Hematopoietic multipotent progenitor cell treated with erythropoietin and hydrocortisone succinate and interleukin-3 and kit ligand, for 15 days (in vitro differentiated cells): ENCODE measurements at regions not wholly inside any gene's neighbourhood (a gene's known extent, or its start where the extent isn't known, plus 50 kb on each side); places are given as distances from the start of the nearest gene placed in this dataset.

Experiments
- DNase-seq: peaks from one replicate; pipeline ENCODE4 v3.0.0-alpha.2; 2015; ENCODE audit warnings: low spot score

- DNase-seq = no peak
Measured at GRCh38 chr18:68342039-68342659, 372.8 kb downstream of the TMX3 start.

- DNase-seq = no peak
Measured at GRCh38 chr18:68340606-68341005, 374.3 kb downstream of the TMX3 start.

- no peak for DNase-seq
Measured at GRCh38 chr18:68330658-68331057, 384.2 kb downstream of the TMX3 start.

GRCh38 chr18:68323921-68324320, 391.0 kb downstream of the TMX3 start:
- DNase-seq = no peak

GRCh38 chr18:68316636-68317035, 398.3 kb downstream of the TMX3 start:
- DNase-seq = no peak

- DNase-seq = no peak
Measured at GRCh38 chr18:68314403-68314802, 400.5 kb downstream of the TMX3 start.

GRCh38 chr18:68301441-68301840, 413.5 kb downstream of the TMX3 start:
- DNase-seq = no peak

- no peak for DNase-seq
Measured at GRCh38 chr18:68299906-68300305, 415.0 kb downstream of the TMX3 start.

GRCh38 chr18:68298330-68298729, 416.6 kb downstream of the TMX3 start:
- no peak for DNase-seq

- no peak for DNase-seq
Measured at GRCh38 chr18:68288408-68288807, 426.5 kb downstream of the TMX3 start.

- DNase-seq = no peak
Measured at GRCh38 chr18:68284236-68284780, 430.6 kb downstream of the TMX3 start.

- DNase-seq = no peak
Measured at GRCh38 chr18:68283834-68284233, 431.1 kb downstream of the TMX3 start.

- no peak for DNase-seq
Measured at GRCh38 chr18:68282232-68282631, 432.7 kb downstream of the TMX3 start.

- no peak for DNase-seq
Measured at GRCh38 chr18:68275616-68276015, 439.3 kb downstream of the TMX3 start.

- no peak for DNase-seq
Measured at GRCh38 chr18:68270017-68270416, 444.9 kb downstream of the TMX3 start.

- DNase-seq = no peak
Measured at GRCh38 chr18:68267583-68267982, 447.3 kb downstream of the TMX3 start.

GRCh38 chr18:68263481-68263880, 451.4 kb downstream of the TMX3 start:
- DNase-seq = no peak

- DNase-seq = no peak
Measured at GRCh38 chr18:68262690-68263294, 452.1 kb downstream of the TMX3 start.

- DNase-seq = no peak
Measured at GRCh38 chr18:68256418-68257067, 458.4 kb downstream of the TMX3 start.

- DNase-seq = no peak
Measured at GRCh38 chr18:68244786-68245185, 470.1 kb downstream of the TMX3 start.

GRCh38 chr18:68241881-68242280, 473.0 kb downstream of the TMX3 start:
- DNase-seq = no peak

- no peak for DNase-seq
Measured at GRCh38 chr18:68234676-68235075, 480.2 kb downstream of the TMX3 start.

- no peak for DNase-seq
Measured at GRCh38 chr18:68234131-68234530, 480.8 kb downstream of the TMX3 start.
